ENCODE measurements at regions not wholly inside any gene's neighbourhood (a gene's known extent, or its start where the extent isn't known, plus 50 kb on each side); places are given as distances from the start of the nearest gene placed in this dataset.

- TF ChIP-seq, protein P1, sequence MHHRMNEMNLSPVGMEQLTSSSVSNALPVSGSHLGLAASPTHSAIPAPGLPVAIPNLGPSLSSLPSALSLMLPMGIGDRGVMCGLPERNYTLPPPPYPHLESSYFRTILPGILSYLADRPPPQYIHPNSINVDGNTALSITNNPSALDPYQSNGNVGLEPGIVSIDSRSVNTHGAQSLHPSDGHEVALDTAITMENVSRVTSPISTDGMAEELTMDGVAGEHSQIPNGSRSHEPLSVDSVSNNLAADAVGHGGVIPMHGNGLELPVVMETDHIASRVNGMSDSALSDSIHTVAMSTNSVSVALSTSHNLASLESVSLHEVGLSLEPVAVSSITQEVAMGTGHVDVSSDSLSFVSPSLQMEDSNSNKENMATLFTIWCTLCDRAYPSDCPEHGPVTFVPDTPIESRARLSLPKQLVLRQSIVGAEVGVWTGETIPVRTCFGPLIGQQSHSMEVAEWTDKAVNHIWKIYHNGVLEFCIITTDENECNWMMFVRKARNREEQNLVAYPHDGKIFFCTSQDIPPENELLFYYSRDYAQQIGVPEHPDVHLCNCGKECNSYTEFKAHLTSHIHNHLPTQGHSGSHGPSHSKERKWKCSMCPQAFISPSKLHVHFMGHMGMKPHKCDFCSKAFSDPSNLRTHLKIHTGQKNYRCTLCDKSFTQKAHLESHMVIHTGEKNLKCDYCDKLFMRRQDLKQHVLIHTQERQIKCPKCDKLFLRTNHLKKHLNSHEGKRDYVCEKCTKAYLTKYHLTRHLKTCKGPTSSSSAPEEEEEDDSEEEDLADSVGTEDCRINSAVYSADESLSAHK (tag by site-specific recombination; IDR thresholded peaks at IDR 0.05) = no peak
- no peak for TF ChIP-seq CTCF (tag by site-specific recombination; IDR thresholded peaks at IDR 0.05)
- TF ChIP-seq ZSCAN30 (tag by site-specific recombination; IDR thresholded peaks at IDR 0.05) = no peak
- no peak for TF ChIP-seq ZBTB7A (tag by site-specific recombination; IDR thresholded peaks at IDR 0.05; ENCODE audit: low read depth)
- no peak for TF ChIP-seq ZNF175 (tag by site-specific recombination; IDR thresholded peaks at IDR 0.05)
- no peak for TF ChIP-seq ZNF658 (tag by site-specific recombination; IDR thresholded peaks at IDR 0.05)
- TF ChIP-seq OSR2 (tag by site-specific recombination; IDR thresholded peaks at IDR 0.05) = no peak
- TF ChIP-seq ZNF114 (tag by site-specific recombination; IDR thresholded peaks at IDR 0.05) = no peak
- no peak for TF ChIP-seq HOXA7 (CRISPR knock-in tag; IDR thresholded peaks at IDR 0.05; ENCODE audit: borderline replicate concordance)
- TF ChIP-seq ZNF274 (IDR thresholded peaks at IDR 0.05; ENCODE audit: low read length) = no peak
- TF ChIP-seq ZNF274 (tag by site-specific recombination; IDR thresholded peaks at IDR 0.05; ENCODE audit: borderline replicate concordance) = no peak
Observed at GRCh38 chr10:47127188-47127785, 172.7 kb upstream of the GDF10 start.

Data from HEK293 (cell line).